NOMO-1 treated with DMSO at 0.1 percent for 48 hours (cell line): ENCODE measurements at regions not wholly inside any gene's neighbourhood (a gene's known extent, or its start where the extent isn't known, plus 50 kb on each side); places are given as distances from the start of the nearest gene placed in this dataset.

Experiments used
- DNase-seq: peaks from one replicate; lab custom pipeline; 2025; ENCODE audit not compliant: unreplicated experiment; lab: John Stamatoyannopoulos, UW

- no peak for DNase-seq
These were observed 346.3 kb downstream of the SHANK2 start for GRCh38 chr11:70906101-70906500.

GRCh38 chr11:70908223-70908622 is 344.2 kb downstream of the SHANK2 start:
- no peak for DNase-seq

GRCh38 chr11:70910835-70911234 is 341.5 kb downstream of the SHANK2 start:
- DNase-seq, result no peak

GRCh38 chr11:70912226-70912840 is 340.0 kb downstream of the SHANK2 start:
- DNase-seq, result no peak

GRCh38 chr11:70913715-70914231 is 338.6 kb downstream of the SHANK2 start:
- no peak for DNase-seq

GRCh38 chr11:70914496-70914895 is 337.9 kb downstream of the SHANK2 start:
- no peak for DNase-seq

GRCh38 chr11:70915158-70915985 is 337.0 kb downstream of the SHANK2 start:
- no peak for DNase-seq

- no peak for DNase-seq
These were observed 336.0 kb downstream of the SHANK2 start for GRCh38 chr11:70916351-70916750.

GRCh38 chr11:70918242-70918641 is 334.1 kb downstream of the SHANK2 start:
- DNase-seq, result no peak

- no peak for DNase-seq
These were observed 330.6 kb downstream of the SHANK2 start for GRCh38 chr11:70921804-70922203.

- DNase-seq, result no peak
These were observed 328.3 kb downstream of the SHANK2 start for GRCh38 chr11:70924108-70924507.

GRCh38 chr11:70925238-70925637 is 327.1 kb downstream of the SHANK2 start:
- DNase-seq, result no peak

- no peak for DNase-seq
These were observed 325.7 kb downstream of the SHANK2 start for GRCh38 chr11:70926543-70927201.

GRCh38 chr11:70928854-70929598 is 323.4 kb downstream of the SHANK2 start:
- DNase-seq, result no peak

- no peak for DNase-seq
These were observed 322.2 kb downstream of the SHANK2 start for GRCh38 chr11:70930215-70930614.

GRCh38 chr11:70931430-70931829 is 320.9 kb downstream of the SHANK2 start:
- no peak for DNase-seq

- DNase-seq, result no peak
These were observed 318.3 kb downstream of the SHANK2 start for GRCh38 chr11:70933981-70934583.

- no peak for DNase-seq
These were observed 317.2 kb downstream of the SHANK2 start for GRCh38 chr11:70935006-70935768.

GRCh38 chr11:70942593-70942992 is 309.8 kb downstream of the SHANK2 start:
- no peak for DNase-seq

- no peak for DNase-seq
These were observed 308.2 kb downstream of the SHANK2 start for GRCh38 chr11:70944141-70944540.
